H1 (cell line): ENCODE measurements at regions not wholly inside any gene's neighbourhood (a gene's known extent, or its start where the extent isn't known, plus 50 kb on each side); places are given as distances from the start of the nearest gene placed in this dataset.

Experiments used
- CEBPB ChIP-seq: IDR thresholded peaks from 2 replicates; pipeline ENCODE4 v1.6.1; 2012; ENCODE audit warnings: low read depth, low read length
- NRF1 ChIP-seq: IDR thresholded peaks from 2 replicates; pipeline ENCODE4 v1.6.1; 2011; ENCODE audit warnings: mild to moderate bottlenecking, low read depth, low read length, improper control_type of control experiment
- ZNF274 ChIP-seq: IDR thresholded peaks from 2 replicates; pipeline ENCODE4 v1.7.0; 2012; ENCODE audit warnings: low read length, borderline replicate concordance; ENCODE audit errors: extremely low read depth
- TF ChIP-seq, protein P1 (sequence below): fragments of 300-600 bp; sonication (generic); IDR thresholded peaks from 2 replicates; pipeline ENCODE4 v1.7.1; 2012; ENCODE audit warnings: low read length, moderate library complexity, mild to moderate bottlenecking, inconsistent platforms; ENCODE audit not compliant: insufficient replicate concordance

DNA sequence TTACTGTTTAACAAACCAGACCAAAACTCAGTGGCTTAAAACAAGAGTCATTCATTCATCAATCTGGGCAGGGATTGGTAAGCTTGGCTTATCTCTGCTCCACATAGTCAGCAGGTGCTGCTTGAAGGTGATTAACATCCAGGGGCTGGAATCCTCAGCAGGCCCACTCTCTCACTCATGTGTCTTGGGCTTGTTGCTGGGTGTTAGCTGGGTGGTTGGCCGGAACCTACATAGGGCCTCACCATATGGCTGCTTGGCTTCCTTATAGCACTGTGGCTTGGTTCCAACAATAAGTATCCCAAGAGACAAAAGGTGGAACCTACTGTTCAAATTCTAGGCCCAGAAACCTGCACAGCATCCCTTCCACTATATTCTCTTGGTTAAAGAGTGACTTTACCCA lies 125.0 kb downstream of the RASGEF1B start (continued):
- TF ChIP-seq, protein P1, sequence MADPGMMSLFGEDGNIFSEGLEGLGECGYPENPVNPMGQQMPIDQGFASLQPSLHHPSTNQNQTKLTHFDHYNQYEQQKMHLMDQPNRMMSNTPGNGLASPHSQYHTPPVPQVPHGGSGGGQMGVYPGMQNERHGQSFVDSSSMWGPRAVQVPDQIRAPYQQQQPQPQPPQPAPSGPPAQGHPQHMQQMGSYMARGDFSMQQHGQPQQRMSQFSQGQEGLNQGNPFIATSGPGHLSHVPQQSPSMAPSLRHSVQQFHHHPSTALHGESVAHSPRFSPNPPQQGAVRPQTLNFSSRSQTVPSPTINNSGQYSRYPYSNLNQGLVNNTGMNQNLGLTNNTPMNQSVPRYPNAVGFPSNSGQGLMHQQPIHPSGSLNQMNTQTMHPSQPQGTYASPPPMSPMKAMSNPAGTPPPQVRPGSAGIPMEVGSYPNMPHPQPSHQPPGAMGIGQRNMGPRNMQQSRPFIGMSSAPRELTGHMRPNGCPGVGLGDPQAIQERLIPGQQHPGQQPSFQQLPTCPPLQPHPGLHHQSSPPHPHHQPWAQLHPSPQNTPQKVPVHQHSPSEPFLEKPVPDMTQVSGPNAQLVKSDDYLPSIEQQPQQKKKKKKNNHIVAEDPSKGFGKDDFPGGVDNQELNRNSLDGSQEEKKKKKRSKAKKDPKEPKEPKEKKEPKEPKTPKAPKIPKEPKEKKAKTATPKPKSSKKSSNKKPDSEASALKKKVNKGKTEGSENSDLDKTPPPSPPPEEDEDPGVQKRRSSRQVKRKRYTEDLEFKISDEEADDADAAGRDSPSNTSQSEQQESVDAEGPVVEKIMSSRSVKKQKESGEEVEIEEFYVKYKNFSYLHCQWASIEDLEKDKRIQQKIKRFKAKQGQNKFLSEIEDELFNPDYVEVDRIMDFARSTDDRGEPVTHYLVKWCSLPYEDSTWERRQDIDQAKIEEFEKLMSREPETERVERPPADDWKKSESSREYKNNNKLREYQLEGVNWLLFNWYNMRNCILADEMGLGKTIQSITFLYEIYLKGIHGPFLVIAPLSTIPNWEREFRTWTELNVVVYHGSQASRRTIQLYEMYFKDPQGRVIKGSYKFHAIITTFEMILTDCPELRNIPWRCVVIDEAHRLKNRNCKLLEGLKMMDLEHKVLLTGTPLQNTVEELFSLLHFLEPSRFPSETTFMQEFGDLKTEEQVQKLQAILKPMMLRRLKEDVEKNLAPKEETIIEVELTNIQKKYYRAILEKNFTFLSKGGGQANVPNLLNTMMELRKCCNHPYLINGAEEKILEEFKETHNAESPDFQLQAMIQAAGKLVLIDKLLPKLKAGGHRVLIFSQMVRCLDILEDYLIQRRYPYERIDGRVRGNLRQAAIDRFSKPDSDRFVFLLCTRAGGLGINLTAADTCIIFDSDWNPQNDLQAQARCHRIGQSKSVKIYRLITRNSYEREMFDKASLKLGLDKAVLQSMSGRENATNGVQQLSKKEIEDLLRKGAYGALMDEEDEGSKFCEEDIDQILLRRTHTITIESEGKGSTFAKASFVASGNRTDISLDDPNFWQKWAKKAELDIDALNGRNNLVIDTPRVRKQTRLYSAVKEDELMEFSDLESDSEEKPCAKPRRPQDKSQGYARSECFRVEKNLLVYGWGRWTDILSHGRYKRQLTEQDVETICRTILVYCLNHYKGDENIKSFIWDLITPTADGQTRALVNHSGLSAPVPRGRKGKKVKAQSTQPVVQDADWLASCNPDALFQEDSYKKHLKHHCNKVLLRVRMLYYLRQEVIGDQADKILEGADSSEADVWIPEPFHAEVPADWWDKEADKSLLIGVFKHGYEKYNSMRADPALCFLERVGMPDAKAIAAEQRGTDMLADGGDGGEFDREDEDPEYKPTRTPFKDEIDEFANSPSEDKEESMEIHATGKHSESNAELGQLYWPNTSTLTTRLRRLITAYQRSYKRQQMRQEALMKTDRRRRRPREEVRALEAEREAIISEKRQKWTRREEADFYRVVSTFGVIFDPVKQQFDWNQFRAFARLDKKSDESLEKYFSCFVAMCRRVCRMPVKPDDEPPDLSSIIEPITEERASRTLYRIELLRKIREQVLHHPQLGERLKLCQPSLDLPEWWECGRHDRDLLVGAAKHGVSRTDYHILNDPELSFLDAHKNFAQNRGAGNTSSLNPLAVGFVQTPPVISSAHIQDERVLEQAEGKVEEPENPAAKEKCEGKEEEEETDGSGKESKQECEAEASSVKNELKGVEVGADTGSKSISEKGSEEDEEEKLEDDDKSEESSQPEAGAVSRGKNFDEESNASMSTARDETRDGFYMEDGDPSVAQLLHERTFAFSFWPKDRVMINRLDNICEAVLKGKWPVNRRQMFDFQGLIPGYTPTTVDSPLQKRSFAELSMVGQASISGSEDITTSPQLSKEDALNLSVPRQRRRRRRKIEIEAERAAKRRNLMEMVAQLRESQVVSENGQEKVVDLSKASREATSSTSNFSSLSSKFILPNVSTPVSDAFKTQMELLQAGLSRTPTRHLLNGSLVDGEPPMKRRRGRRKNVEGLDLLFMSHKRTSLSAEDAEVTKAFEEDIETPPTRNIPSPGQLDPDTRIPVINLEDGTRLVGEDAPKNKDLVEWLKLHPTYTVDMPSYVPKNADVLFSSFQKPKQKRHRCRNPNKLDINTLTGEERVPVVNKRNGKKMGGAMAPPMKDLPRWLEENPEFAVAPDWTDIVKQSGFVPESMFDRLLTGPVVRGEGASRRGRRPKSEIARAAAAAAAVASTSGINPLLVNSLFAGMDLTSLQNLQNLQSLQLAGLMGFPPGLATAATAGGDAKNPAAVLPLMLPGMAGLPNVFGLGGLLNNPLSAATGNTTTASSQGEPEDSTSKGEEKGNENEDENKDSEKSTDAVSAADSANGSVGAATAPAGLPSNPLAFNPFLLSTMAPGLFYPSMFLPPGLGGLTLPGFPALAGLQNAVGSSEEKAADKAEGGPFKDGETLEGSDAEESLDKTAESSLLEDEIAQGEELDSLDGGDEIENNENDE, result no peak
- TF ChIP-seq CEBPB, result no peak
- TF ChIP-seq ZNF274, result no peak
- no peak for TF ChIP-seq NRF1
